ENCODE measurements at regions not wholly inside any gene's neighbourhood (a gene's known extent, or its start where the extent isn't known, plus 50 kb on each side); places are given as distances from the start of the nearest gene placed in this dataset.

DNA sequence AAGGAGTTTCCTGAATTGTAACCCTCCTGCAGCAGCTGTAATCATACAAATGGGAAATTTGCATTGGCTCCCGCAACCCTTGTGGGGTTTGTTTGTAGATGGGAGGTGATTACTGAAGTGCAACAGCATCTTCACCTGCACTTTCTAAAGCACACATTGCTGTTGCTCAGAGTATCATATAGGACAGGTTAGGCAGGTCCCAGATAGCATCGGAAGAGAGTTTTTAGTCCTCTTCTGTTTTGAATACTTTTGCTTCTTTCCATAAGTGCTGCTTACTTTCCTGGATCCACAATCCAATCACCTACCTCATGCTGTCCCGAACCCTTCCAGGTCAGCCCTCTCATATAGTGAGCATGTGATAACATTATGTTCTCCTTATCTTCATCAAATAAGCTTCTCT lies 300.4 kb downstream of the PTPRC start:
- TF ChIP-seq, protein P1, sequence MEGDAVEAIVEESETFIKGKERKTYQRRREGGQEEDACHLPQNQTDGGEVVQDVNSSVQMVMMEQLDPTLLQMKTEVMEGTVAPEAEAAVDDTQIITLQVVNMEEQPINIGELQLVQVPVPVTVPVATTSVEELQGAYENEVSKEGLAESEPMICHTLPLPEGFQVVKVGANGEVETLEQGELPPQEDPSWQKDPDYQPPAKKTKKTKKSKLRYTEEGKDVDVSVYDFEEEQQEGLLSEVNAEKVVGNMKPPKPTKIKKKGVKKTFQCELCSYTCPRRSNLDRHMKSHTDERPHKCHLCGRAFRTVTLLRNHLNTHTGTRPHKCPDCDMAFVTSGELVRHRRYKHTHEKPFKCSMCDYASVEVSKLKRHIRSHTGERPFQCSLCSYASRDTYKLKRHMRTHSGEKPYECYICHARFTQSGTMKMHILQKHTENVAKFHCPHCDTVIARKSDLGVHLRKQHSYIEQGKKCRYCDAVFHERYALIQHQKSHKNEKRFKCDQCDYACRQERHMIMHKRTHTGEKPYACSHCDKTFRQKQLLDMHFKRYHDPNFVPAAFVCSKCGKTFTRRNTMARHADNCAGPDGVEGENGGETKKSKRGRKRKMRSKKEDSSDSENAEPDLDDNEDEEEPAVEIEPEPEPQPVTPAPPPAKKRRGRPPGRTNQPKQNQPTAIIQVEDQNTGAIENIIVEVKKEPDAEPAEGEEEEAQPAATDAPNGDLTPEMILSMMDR (IDR thresholded peaks at IDR 0.05): no peak
- TF ChIP-seq EZH2 (IDR thresholded peaks at IDR 0.05): no peak

Measured in neural progenitor cell (in vitro differentiated cells).